HUES64 (cell line): ENCODE measurements at regions not wholly inside any gene's neighbourhood (a gene's known extent, or its start where the extent isn't known, plus 50 kb on each side); places are given as distances from the start of the nearest gene placed in this dataset.

Experiments used
- H3K27ac ChIP-seq: 2 replicates; pipeline ENCODE4 v1.7.0; 2013; ENCODE audit warnings: low read depth, low read length, inconsistent platforms
- H3K27me3 ChIP-seq: 2 replicates; pipeline ENCODE4 v1.6.1; 2013; ENCODE audit warnings: mild to moderate bottlenecking, low read length; ENCODE audit not compliant: insufficient read depth
- H3K36me3 ChIP-seq: 2 replicates; pipeline ENCODE4 v1.6.1; 2013; ENCODE audit warnings: mild to moderate bottlenecking, low read length; ENCODE audit not compliant: insufficient read depth
- H3K4me1 ChIP-seq: 2 replicates; pipeline ENCODE4 v1.6.1; 2013; ENCODE audit warnings: mild to moderate bottlenecking, low read length, moderate library complexity; ENCODE audit not compliant: insufficient read depth
- H3K4me3 ChIP-seq: 2 replicates; pipeline ENCODE4 v1.5.1; 2013; ENCODE audit warnings: mild to moderate bottlenecking, low read length, moderate library complexity
- H3K9ac ChIP-seq: 2 replicates; pipeline ENCODE4 v1.6.1; 2013; ENCODE audit warnings: mild to moderate bottlenecking, low read depth, low read length
- H3K9me3 ChIP-seq: 2 replicates; pipeline ENCODE4 v1.6.1; 2013; ENCODE audit warnings: low read depth, low read length; ENCODE audit not compliant: insufficient read depth
- WGBS: fragments of 150-250, 120-280 bp; methylation state at CpG from one replicate; pipeline ENCODE4 v1.1.7; 2013; ENCODE audit warnings: missing lambda C conversion rate; 5-methylcytosine and 5-hydroxymethylcytosine counted together

DNA sequence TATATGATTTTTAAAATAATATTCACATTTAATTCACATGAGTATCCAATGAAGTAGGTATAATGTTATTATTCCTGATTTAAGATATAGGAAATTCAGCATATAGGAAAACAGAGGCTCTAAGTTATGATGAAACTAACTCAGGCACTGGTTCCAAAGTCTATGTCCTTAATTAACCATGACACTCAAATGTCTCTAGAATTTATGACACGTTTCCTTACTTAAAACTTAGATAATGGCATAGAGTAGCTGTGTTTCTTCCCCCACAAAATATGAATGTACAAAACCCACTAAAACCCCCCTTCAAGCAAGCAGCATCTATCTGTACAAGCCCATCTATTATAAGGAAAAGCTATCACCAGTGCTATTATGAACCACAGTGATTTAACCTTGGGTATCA is 72.9 kb upstream of the CDK1 start:
- Histone ChIP-seq H3K4me3 (no peak overlapping the region), H3K9me3 (peaks cover 15% of the 10 kb centered on the region; the same call in 1 of the 2 replicates), H3K27ac (no peak overlapping the region), H3K9ac (no peak overlapping the region), H3K27me3 (no peaks in the 10 kb centered on the region), H3K4me1 (peaks cover 12% of the 10 kb centered on the region), H3K36me3 (no peaks in the 10 kb centered on the region)
- 100% methylated on average over 1 of the region's 1 CpG for WGBS

DNA sequence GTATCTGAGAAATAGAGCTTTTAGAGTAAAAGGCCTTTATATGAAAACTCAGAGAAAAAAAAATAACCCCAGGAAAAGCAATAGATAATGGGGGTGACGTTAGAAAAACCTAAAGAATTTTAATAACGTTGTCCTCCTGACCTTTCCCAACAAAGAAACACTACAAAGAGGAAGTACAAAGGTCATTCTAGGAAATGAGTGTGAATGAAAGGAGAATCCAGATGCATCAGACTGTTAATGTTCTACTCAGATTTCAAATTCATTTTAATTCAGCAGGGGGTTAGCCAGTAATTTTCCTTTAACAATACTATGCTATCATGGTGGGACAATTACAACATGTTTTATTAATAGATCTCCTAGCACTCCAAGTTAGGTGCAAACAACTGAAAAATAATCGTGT is 73.8 kb upstream of the CDK1 start:
- WGBS: 60% methylated on average over 1 of the region's 3 CpGs
- Histone ChIP-seq H3K4me1 (peaks cover 12% of the 10 kb centered on the region), H3K27me3 (no peaks in the 10 kb centered on the region), H3K36me3 (no peaks in the 10 kb centered on the region), H3K9ac (no peak overlapping the region), H3K4me3 (no peak overlapping the region), H3K9me3 (peaks cover 15% of the 10 kb centered on the region; the same call in 1 of the 2 replicates), H3K27ac (no peak overlapping the region)

DNA sequence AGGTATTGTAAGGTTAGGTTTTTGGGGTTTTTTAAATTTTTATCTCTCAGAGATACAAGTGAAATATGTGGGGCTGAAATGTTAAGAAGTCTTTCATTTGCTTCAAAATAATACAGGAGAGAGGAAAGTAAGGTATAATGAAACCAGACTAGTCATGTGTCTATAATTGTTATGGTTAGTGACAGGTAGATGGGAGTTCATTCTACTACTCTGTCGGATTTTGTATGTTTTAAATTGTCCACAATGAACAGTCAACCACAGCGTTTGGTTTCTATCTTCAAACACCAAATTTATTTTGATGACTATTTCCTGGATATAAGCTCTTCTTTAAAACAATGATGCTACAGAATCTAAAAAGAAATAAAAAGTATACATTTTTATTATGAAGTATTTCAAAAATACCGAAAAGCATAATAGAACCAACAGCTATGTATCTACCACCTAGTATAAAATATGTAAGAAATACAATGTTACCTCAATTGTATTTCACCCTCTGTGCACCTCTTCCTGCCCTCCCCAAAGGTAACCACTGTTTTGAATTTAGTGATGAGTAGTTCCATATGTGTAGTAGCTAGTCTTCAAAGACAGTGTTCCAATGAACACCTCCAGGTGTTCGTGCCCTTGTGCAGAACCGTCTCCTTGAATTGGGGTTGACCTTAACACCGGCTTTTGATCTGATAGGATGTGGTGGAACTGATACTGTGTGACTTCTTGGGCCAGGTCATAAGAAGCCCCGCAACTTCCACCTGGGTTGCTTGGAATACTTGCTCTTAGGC is 74.8 kb upstream of the CDK1 start:
- Histone ChIP-seq H3K4me1 (peaks cover 12% of the 10 kb centered on the region), H3K9me3 (peaks cover 15% of the 10 kb centered on the region; the same call in 1 of the 2 replicates), H3K27ac (no peak overlapping the region), H3K4me3 (no peak overlapping the region), H3K36me3 (no peaks in the 10 kb centered on the region), H3K9ac (no peak overlapping the region), H3K27me3 (no peaks in the 10 kb centered on the region)
- WGBS: 96% methylated on average over 6 of the region's 7 CpGs

DNA sequence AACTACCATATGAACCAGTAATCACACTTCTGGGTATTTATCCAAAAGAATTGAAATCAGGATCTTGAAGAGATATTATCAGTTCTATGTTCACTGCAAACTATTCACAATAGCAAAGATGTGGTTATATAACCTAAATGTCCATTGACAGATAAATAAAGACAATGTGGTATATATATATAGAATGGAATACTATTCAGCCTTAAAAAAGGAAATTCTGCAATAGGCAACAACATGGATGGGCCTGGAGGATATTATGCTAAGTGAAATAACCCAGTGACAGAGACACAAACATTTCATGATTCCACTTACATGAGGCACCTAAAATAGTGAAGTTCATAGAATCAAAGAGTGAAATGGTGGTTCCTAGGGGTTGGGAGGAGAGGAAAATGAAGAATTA is 90.6 kb upstream of the CDK1 start:
- H3K4me1 ChIP-seq: no peaks in the 10 kb centered on the region
- H3K9ac ChIP-seq: no peak overlapping the region
- no peak overlapping the region for H3K4me3 ChIP-seq
- H3K27me3 ChIP-seq: no peaks in the 10 kb centered on the region
- H3K27ac ChIP-seq: no peak overlapping the region
- peaks cover 16% of the 10 kb centered on the region for H3K9me3 ChIP-seq
- no peaks in the 10 kb centered on the region for H3K36me3 ChIP-seq

DNA sequence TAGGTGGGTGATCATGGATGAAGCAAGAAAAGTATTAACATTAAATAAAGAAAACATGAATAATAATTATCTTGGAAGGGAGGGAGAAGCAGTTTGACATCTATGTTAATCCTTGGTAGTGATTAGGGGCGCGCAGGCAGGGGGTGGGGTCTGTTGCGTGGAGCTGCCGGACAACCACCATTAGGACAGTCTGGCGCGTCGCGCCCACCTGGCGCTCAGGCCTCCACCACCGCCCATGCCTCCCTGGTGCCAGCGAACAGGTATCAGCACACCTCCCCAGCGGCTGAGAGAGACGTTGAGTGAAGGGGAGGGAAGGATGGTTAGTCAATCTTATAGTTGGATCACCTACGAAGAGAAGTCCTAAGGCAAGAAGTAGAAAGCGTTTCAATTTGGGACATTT is 94.2 kb upstream of the CDK1 start:
- no peak overlapping the region for H3K9ac ChIP-seq
- H3K4me3 ChIP-seq: no peak overlapping the region
- no peaks in the 10 kb centered on the region for H3K4me1 ChIP-seq
- H3K36me3 ChIP-seq: no peaks in the 10 kb centered on the region
- WGBS: 91% methylated on average over 15 of the region's 15 CpGs
- H3K9me3 ChIP-seq: peaks cover 3% of the 10 kb centered on the region; the same call in 1 of the 2 replicates
- no peak overlapping the region for H3K27ac ChIP-seq
- no peaks in the 10 kb centered on the region for H3K27me3 ChIP-seq

DNA sequence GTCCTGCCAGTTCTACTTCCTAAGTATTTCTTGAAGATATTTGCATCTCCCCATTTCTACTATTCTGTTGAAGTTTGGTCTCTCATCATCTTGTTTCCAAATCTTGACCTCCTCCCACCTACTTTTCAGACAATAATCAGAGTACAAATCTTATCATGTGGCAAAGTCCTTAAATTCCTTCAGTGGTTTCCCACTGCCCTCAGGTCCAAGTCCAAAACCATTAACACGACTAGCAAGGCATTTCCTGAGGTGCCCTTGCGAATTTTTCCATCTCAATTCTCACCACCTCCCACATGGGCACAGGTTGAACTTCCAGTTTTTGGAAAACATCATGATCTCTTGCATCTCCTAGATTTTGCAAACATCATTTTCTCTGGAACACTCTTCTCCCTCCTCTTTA is 97.2 kb upstream of the CDK1 start:
- Histone ChIP-seq H3K27me3 (no peaks in the 10 kb centered on the region), H3K9ac (no peak overlapping the region), H3K36me3 (no peaks in the 10 kb centered on the region), H3K27ac (no peak overlapping the region), H3K4me3 (no peak overlapping the region), H3K4me1 (peaks cover 16% of the 10 kb centered on the region; the same call in 1 of the 2 replicates), H3K9me3 (no peaks in the 10 kb centered on the region)
- 88% methylated on average over 2 of the region's 2 CpGs for WGBS

DNA sequence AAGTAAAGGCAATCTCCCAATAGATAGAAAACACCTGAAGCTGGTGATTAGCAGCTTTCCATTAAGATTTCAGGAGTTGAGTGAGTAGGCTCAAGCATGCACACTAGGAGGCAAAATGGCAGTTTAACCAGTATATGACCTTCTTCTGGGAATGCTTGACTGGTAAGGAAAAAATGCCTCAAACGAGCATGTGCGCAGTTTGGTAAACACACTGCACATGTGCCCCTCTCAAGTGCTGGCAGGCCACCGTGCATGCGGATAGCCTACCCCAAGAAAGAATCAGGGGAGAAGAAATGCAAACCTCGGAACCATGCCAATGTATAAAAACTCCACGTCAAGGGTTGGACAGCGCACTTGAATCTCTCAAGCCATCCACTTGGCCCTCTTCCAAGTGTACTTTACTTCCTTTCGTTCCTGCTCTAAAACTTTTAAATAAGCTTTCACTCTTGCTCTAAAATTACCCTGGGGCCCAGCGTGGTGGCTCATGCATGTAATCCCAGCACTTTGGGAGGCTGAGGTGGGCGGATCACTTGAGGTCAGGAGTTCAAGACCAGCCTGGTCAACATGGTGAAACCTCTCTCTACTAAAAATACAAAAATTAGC is 98.8 kb upstream of the CDK1 start:
- Histone ChIP-seq H3K27me3 (no peaks in the 10 kb centered on the region), H3K36me3 (no peaks in the 10 kb centered on the region), H3K4me3 (no peak overlapping the region), H3K9ac (no peak overlapping the region), H3K9me3 (0 out of 2 replicates have a peak, but pooled peaks cover under 1% of the 10 kb centered on the region), H3K27ac (no peak overlapping the region), H3K4me1 (peaks cover 16% of the 10 kb centered on the region; the same call in 1 of the 2 replicates)
- 98% methylated on average over 10 of the region's 10 CpGs for WGBS

DNA sequence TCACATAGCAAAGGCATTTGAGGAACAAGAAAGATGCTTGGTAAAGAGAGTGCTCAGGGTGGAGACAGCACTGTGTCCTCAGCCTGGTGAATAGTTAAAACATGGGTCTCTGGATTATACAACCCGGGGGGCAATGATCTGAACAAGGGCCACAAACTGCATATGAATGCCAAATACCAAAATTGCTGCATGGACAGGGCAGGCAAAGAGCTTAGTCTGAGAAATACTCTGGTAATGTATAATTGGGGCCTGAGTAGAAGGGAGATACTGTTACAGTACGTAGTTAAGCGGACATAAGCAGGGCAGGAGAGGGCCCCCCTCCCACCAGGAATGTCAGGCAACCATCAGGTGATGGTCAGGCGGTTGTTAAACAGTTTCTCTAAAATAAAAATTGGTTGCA is 99.3 kb upstream of the CDK1 start:
- WGBS: 91% methylated on average over 4 of the region's 4 CpGs
- no peaks in the 10 kb centered on the region for H3K27me3 ChIP-seq
- no peak overlapping the region for H3K9ac ChIP-seq
- H3K4me1 ChIP-seq: peaks cover 16% of the 10 kb centered on the region; the same call in 1 of the 2 replicates
- no peaks in the 10 kb centered on the region for H3K36me3 ChIP-seq
- no peak overlapping the region for H3K4me3 ChIP-seq
- H3K9me3 ChIP-seq: 0 out of 2 replicates have a peak, but pooled peaks cover 4% of the 10 kb centered on the region
- no peak overlapping the region for H3K27ac ChIP-seq

DNA sequence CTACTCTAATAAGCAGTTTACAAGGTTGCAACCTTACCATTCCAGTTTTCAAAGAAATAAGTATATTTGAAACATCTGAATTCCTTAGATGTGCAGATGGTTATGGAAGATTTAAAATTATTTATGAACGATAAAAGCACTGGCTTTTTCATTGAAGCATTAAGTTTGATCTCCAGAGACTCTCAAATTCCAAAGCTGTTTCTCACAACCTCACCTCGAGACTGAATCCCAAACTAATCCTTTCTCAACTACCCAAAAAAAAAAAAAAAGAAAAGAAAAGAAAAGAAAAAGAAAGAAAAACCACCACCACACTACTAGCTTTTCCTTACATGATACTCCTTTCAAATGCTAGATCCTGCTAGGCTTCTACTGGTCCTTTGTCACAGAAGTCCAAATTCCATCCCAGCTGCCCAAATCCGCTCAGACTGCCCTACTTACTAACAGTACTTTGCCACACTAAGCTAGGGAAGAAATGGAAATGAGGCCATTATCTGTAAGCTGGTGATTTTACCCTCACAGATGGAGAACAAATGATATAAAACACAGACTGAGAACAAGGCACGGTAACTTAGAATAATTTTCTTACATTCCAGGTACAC is 100.6 kb upstream of the CDK1 start:
- Histone ChIP-seq H3K27ac (no peak overlapping the region), H3K9me3 (0 out of 2 replicates have a peak, but pooled peaks cover 4% of the 10 kb centered on the region), H3K27me3 (no peaks in the 10 kb centered on the region), H3K4me3 (no peak overlapping the region), H3K4me1 (peaks cover 16% of the 10 kb centered on the region; the same call in 1 of the 2 replicates), H3K9ac (no peak overlapping the region), H3K36me3 (no peaks in the 10 kb centered on the region)
- WGBS: 84% methylated on average over 4 of the region's 4 CpGs

DNA sequence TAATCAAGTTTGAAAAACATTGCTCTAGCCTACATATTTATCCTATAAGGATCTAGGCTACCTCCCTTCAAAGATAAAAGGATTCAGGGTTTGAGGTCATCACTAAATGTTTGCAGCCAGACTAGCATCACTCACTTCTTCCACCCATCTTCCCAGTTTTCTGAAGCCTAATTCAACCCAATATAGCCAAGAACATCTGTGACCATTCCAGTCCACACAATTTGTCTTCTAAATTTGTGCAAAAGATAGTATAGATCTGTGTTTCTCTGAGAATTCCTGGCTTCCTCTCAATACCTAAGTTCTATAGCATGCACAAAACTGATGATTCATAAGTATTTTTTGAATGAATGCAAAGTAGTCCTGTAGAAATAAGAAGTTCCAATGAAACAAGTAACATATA is 103.0 kb upstream of the CDK1 start:
- Histone ChIP-seq H3K4me3 (no peak overlapping the region), H3K9ac (no peak overlapping the region), H3K36me3 (no peaks in the 10 kb centered on the region), H3K27me3 (no peaks in the 10 kb centered on the region), H3K27ac (no peak overlapping the region), H3K4me1 (peaks cover 16% of the 10 kb centered on the region; the same call in 1 of the 2 replicates), H3K9me3 (0 out of 2 replicates have a peak, but pooled peaks cover 4% of the 10 kb centered on the region)

DNA sequence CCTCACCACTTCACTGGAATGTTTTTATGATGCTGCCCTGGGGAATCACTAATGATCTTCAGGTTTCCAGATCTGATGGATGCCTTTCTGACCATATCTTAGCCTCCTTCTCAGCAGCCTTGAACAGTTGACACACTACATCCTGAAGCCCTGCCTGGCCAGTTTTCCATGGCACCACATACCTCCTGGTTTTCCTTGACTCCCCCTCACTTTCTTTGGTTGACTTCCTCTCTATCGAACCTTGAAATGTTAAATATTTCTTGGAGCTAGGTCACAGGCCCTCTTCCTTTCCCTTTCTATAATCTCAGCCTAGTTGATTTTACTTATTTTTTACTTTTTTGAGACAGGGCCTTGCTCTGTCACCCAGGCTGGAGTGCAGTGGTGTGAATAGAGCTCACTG is 108.8 kb upstream of the CDK1 start:
- Histone ChIP-seq H3K27ac (no peak overlapping the region), H3K9me3 (0 out of 2 replicates have a peak, but pooled peaks cover 4% of the 10 kb centered on the region), H3K9ac (no peak overlapping the region), H3K27me3 (no peaks in the 10 kb centered on the region), H3K36me3 (no peaks in the 10 kb centered on the region), H3K4me1 (peaks cover 7% of the 10 kb centered on the region), H3K4me3 (no peak overlapping the region)
- WGBS: 90% methylated on average over 1 of the region's 1 CpG
